GM23338 (cell line): ENCODE measurements at regions not wholly inside any gene's neighbourhood (a gene's known extent, or its start where the extent isn't known, plus 50 kb on each side); places are given as distances from the start of the nearest gene placed in this dataset.

Experiments used
- CREB1 ChIP-seq: fragments of 250-450 bp; sonication (Bioruptor Pico); IDR thresholded peaks from 2 replicates; pipeline ENCODE4 v1.5.0; 2020; ENCODE audit warnings: low read depth, mild to moderate bottlenecking, moderate library complexity
- EZH2 ChIP-seq: fragments of 200-600 bp; sonication (generic); IDR thresholded peaks from one replicate; pipeline ENCODE4 v1.8.0; 2017; ENCODE audit warnings: antibody characterized with exemption, mild to moderate bottlenecking, low read depth; ENCODE audit not compliant: unreplicated experiment
- EZH2phosphoT487 ChIP-seq: fragments of 200-600 bp; sonication (generic); IDR thresholded peaks from one replicate; pipeline ENCODE4 v1.8.1; 2018; ENCODE audit warnings: antibody characterized with exemption; ENCODE audit not compliant: unreplicated experiment
- JUNB ChIP-seq: IDR thresholded peaks from one replicate; pipeline ENCODE4 v1.6.1; 2016; ENCODE audit warnings: antibody characterized with exemption; ENCODE audit not compliant: unreplicated experiment
- NANOG ChIP-seq: IDR thresholded peaks from 2 replicates; pipeline ENCODE4 v1.6.1; 2016; ENCODE audit warnings: antibody characterized with exemption, borderline replicate concordance
- POLR2AphosphoS5 ChIP-seq: IDR thresholded peaks from 2 replicates; pipeline ENCODE4 v1.6.1; 2016; ENCODE audit warnings: antibody characterized with exemption, low read depth
- STAT1 ChIP-seq: IDR thresholded peaks from one replicate; pipeline ENCODE4 v1.6.1; 2016; ENCODE audit warnings: antibody characterized with exemption; ENCODE audit not compliant: unreplicated experiment
- ZNF114 ChIP-seq: fragments of 250-450 bp; sonication (Bioruptor Pico); IDR thresholded peaks from 2 replicates; pipeline ENCODE4 v1.5.0; 2020; ENCODE audit warnings: mild to moderate bottlenecking, moderate library complexity
- TF ChIP-seq, protein P1 (sequence below), 2 experiments: fragments of 200-600 bp in 1 of 2; sonication (generic) in 1 of 2; conservative IDR thresholded peaks; 2 replicates each; pipeline versions ENCODE4 v1.5.1 to v1.6.1; 2016 to 2017; ENCODE audit warnings: antibody characterized with exemption in 2 of 2, low read depth in 2 of 2, mild to moderate bottlenecking in 2 of 2, moderate library complexity in 1 of 2
- TF ChIP-seq, protein P2 (sequence below): IDR thresholded peaks from one replicate; pipeline ENCODE4 v1.6.1; 2018; ENCODE audit warnings: antibody characterized with exemption; ENCODE audit not compliant: unreplicated experiment
- TF ChIP-seq, protein P3 (sequence below): IDR thresholded peaks from 2 replicates; pipeline ENCODE4 v1.6.1; 2016; ENCODE audit warnings: antibody characterized with exemption

DNA sequence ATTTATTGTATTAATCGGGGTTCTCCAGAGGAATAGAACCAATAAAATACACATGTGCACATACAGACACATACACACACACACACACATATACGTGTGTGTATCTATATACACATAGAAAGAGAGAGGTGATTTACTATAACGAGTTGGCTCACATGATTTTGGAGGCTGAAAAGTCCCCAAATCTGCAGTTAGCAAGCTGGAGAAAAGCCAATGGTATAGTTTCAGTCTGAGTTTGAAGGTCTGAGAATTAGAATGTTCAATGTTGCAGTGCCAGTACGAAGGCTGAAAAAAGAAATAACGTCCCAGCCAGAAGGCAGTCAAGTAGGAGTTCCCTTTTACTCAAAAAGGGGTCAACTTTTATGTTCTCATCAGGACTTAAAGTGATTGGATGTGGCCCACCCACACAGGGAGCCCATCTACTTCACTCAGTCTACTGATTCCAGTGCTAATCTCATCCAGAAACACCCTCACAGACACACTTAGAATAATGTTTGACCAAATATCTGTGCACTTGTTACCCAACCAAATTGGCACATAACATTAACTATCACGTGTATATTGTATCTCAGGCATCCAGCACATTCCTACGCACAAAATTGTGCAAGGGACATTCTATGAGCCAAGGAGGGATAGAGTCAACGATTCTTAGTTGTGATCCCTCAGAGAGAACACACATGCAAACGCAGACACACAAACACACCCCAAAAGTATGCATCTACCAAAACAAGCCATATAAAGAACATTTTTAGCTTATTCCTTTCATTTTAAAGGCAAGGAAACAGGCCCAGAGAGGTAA lies 195.5 kb upstream of the DUSP10 start:
- TF ChIP-seq, protein P1, sequence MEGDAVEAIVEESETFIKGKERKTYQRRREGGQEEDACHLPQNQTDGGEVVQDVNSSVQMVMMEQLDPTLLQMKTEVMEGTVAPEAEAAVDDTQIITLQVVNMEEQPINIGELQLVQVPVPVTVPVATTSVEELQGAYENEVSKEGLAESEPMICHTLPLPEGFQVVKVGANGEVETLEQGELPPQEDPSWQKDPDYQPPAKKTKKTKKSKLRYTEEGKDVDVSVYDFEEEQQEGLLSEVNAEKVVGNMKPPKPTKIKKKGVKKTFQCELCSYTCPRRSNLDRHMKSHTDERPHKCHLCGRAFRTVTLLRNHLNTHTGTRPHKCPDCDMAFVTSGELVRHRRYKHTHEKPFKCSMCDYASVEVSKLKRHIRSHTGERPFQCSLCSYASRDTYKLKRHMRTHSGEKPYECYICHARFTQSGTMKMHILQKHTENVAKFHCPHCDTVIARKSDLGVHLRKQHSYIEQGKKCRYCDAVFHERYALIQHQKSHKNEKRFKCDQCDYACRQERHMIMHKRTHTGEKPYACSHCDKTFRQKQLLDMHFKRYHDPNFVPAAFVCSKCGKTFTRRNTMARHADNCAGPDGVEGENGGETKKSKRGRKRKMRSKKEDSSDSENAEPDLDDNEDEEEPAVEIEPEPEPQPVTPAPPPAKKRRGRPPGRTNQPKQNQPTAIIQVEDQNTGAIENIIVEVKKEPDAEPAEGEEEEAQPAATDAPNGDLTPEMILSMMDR (conservative IDR thresholded peaks at IDR 0.05; ENCODE audit: low read depth in 2 of 2): no peak
- TF ChIP-seq EZH2 (no peak), ZNF114 (CRISPR knock-in tag) (no peak), JUNB (no peak), EZH2phosphoT487 (no peak), POLR2AphosphoS5 (no peak), NANOG (no peak), STAT1 (no peak), CREB1 (CRISPR knock-in tag) (no peak)
- TF ChIP-seq, protein P2, sequence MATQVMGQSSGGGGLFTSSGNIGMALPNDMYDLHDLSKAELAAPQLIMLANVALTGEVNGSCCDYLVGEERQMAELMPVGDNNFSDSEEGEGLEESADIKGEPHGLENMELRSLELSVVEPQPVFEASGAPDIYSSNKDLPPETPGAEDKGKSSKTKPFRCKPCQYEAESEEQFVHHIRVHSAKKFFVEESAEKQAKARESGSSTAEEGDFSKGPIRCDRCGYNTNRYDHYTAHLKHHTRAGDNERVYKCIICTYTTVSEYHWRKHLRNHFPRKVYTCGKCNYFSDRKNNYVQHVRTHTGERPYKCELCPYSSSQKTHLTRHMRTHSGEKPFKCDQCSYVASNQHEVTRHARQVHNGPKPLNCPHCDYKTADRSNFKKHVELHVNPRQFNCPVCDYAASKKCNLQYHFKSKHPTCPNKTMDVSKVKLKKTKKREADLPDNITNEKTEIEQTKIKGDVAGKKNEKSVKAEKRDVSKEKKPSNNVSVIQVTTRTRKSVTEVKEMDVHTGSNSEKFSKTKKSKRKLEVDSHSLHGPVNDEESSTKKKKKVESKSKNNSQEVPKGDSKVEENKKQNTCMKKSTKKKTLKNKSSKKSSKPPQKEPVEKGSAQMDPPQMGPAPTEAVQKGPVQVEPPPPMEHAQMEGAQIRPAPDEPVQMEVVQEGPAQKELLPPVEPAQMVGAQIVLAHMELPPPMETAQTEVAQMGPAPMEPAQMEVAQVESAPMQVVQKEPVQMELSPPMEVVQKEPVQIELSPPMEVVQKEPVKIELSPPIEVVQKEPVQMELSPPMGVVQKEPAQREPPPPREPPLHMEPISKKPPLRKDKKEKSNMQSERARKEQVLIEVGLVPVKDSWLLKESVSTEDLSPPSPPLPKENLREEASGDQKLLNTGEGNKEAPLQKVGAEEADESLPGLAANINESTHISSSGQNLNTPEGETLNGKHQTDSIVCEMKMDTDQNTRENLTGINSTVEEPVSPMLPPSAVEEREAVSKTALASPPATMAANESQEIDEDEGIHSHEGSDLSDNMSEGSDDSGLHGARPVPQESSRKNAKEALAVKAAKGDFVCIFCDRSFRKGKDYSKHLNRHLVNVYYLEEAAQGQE: no peak
- TF ChIP-seq, protein P3, sequence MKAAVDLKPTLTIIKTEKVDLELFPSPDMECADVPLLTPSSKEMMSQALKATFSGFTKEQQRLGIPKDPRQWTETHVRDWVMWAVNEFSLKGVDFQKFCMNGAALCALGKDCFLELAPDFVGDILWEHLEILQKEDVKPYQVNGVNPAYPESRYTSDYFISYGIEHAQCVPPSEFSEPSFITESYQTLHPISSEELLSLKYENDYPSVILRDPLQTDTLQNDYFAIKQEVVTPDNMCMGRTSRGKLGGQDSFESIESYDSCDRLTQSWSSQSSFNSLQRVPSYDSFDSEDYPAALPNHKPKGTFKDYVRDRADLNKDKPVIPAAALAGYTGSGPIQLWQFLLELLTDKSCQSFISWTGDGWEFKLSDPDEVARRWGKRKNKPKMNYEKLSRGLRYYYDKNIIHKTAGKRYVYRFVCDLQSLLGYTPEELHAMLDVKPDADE: no peak
